Stimulated activated CD4-positive, alpha-beta T cell treated with anti-CD3 and anti-CD28 coated beads, Interleukin-1b, Interleukin-23, amount 100 ng/mL, for 1 hour (primary cell): ENCODE measurements at regions not wholly inside any gene's neighbourhood (a gene's known extent, or its start where the extent isn't known, plus 50 kb on each side); places are given as distances from the start of the nearest gene placed in this dataset.

ENCODE experiments used
- DNase-seq, 2 donors: peaks; one replicate each; pipeline ENCODE4 v3.0.0-alpha.2; 2020; ENCODE audit warnings: low read depth in 2 of 2

- no peak for DNase-seq
Measured at GRCh38 chr16:26877421-26877820, 189.3 kb upstream of the C16orf82 start.

GRCh38 chr16:26885674-26886073, 181.1 kb upstream of the C16orf82 start:
- DNase-seq = no peak

- no peak for DNase-seq
Measured at GRCh38 chr16:26889740-26890139, 177.0 kb upstream of the C16orf82 start.

- no peak for DNase-seq
Measured at GRCh38 chr16:26898200-26898599, 168.5 kb upstream of the C16orf82 start.

GRCh38 chr16:26901196-26901861, 165.4 kb upstream of the C16orf82 start:
- no peak for DNase-seq

GRCh38 chr16:26901983-26902382, 164.7 kb upstream of the C16orf82 start:
- DNase-seq = no peak

- DNase-seq = no peak
Measured at GRCh38 chr16:26905336-26905735, 161.4 kb upstream of the C16orf82 start.

- no peak for DNase-seq
Measured at GRCh38 chr16:26909623-26910022, 157.1 kb upstream of the C16orf82 start.

- DNase-seq = no peak
Measured at GRCh38 chr16:26911436-26911835, 155.3 kb upstream of the C16orf82 start.

- no peak for DNase-seq
Measured at GRCh38 chr16:26913851-26914250, 152.9 kb upstream of the C16orf82 start.

- no peak for DNase-seq
Measured at GRCh38 chr16:26930786-26931581, 135.7 kb upstream of the C16orf82 start.

GRCh38 chr16:26950636-26951035, 116.1 kb upstream of the C16orf82 start:
- DNase-seq = no peak

- DNase-seq = no peak
Measured at GRCh38 chr16:26951950-26952349, 114.8 kb upstream of the C16orf82 start.

GRCh38 chr16:26952411-26952810, 114.3 kb upstream of the C16orf82 start:
- DNase-seq = no peak

GRCh38 chr16:26957283-26957859, 109.4 kb upstream of the C16orf82 start:
- no peak for DNase-seq

- DNase-seq = no peak
Measured at GRCh38 chr16:26959416-26960009, 107.2 kb upstream of the C16orf82 start.

GRCh38 chr16:26961459-26961858, 105.3 kb upstream of the C16orf82 start:
- no peak for DNase-seq

- DNase-seq = no peak
Measured at GRCh38 chr16:26963109-26963508, 103.6 kb upstream of the C16orf82 start.

GRCh38 chr16:26969589-26970231, 97.0 kb upstream of the C16orf82 start:
- no peak for DNase-seq

- DNase-seq = no peak
Measured at GRCh38 chr16:26970292-26970691, 96.4 kb upstream of the C16orf82 start.

GRCh38 chr16:26976873-26977272, 89.9 kb upstream of the C16orf82 start:
- DNase-seq = no peak
